GM12892 (cell line): ENCODE measurements at regions not wholly inside any gene's neighbourhood (a gene's known extent, or its start where the extent isn't known, plus 50 kb on each side); places are given as distances from the start of the nearest gene placed in this dataset.

Experiments
- POLR2A ChIP-seq: IDR thresholded peaks from 2 replicates; pipeline ENCODE4 v1.6.1; 2011; ENCODE audit warnings: low read depth, low read length, control low read depth
- POLR2AphosphoS5 ChIP-seq: IDR thresholded peaks from 2 replicates; pipeline ENCODE4 v1.6.1; 2011; ENCODE audit warnings: low read depth, low read length, control low read depth
- TAF1 ChIP-seq: IDR thresholded peaks from 2 replicates; pipeline ENCODE4 v1.6.1; 2011; ENCODE audit warnings: low read depth, mild to moderate bottlenecking, control low read depth, low read length, borderline replicate concordance

DNA sequence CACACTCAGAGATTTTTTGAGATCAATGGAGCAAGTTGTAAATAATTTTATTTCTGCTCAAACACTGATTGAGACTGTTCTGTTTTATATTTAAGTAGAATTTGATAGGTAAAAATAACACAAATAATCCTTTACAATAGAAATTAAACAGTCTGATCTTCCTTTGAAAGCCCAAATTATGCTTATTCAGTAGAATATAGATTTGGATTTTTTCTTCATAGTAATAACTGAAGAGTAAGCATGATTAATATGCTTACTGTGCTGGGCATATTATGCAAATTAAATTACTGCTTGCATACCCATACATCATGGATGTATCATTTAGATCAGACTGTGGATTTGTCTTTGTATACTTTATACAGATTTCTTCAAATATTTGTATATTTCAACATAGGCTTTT is 121.4 kb downstream of the LEPR start:
- no peak for TF ChIP-seq POLR2A
- no peak for TF ChIP-seq POLR2AphosphoS5
- no peak for TF ChIP-seq TAF1
